ENCODE measurements at regions not wholly inside any gene's neighbourhood (a gene's known extent, or its start where the extent isn't known, plus 50 kb on each side); places are given as distances from the start of the nearest gene placed in this dataset.
A peak's percentile ranks its signal among the peaks of the same experiment; 100 is the strongest.

GRCh38 chr3:132239587-132239986 lies 77.6 kb upstream of the ACP3 start:
- no peak for TF ChIP-seq CTCF (conservative IDR thresholded peaks at IDR 0.05; ENCODE audit: low read depth, low read length)
- DNase-seq (ENCODE audit: low read depth) = no peak
- H3K4me3 ChIP-seq (ENCODE audit: low read depth, low read length) = no peak overlapping the region

- no peak for TF ChIP-seq CTCF (conservative IDR thresholded peaks at IDR 0.05; ENCODE audit: low read depth, low read length)
- no peak overlapping the region for H3K4me3 ChIP-seq (ENCODE audit: low read depth, low read length)
- DNase-seq (ENCODE audit: low read depth) = no peak
Observed at GRCh38 chr3:132241776-132242514, 75.3 kb upstream of the ACP3 start.

- DNase-seq (ENCODE audit: low read depth) = no peak
- TF ChIP-seq CTCF (conservative IDR thresholded peaks at IDR 0.05; ENCODE audit: low read depth, low read length) = no peak
- H3K4me3 ChIP-seq (ENCODE audit: low read depth, low read length) = no peak overlapping the region
Observed at GRCh38 chr3:132242790-132243189, 74.4 kb upstream of the ACP3 start.

- TF ChIP-seq CTCF (conservative IDR thresholded peaks at IDR 0.05; ENCODE audit: low read depth, low read length) = no peak
- DNase-seq (ENCODE audit: low read depth) = peak; percentile 37
- no peak overlapping the region for H3K4me3 ChIP-seq (ENCODE audit: low read depth, low read length)
Observed at GRCh38 chr3:132245552-132246142, 71.6 kb upstream of the ACP3 start.

- no peak for DNase-seq (ENCODE audit: low read depth)
- TF ChIP-seq CTCF (conservative IDR thresholded peaks at IDR 0.05; ENCODE audit: low read depth, low read length) = no peak
- no peak overlapping the region for H3K4me3 ChIP-seq (ENCODE audit: low read depth, low read length)
Observed at GRCh38 chr3:132246212-132246611, 71.0 kb upstream of the ACP3 start.

- DNase-seq (ENCODE audit: low read depth) = no peak
- H3K4me3 ChIP-seq (ENCODE audit: low read depth, low read length) = no peak overlapping the region
- no peak for TF ChIP-seq CTCF (conservative IDR thresholded peaks at IDR 0.05; ENCODE audit: low read depth, low read length)
Observed at GRCh38 chr3:132247211-132247610, 70.0 kb upstream of the ACP3 start.

- H3K4me3 ChIP-seq (ENCODE audit: low read depth, low read length) = no peak overlapping the region
- no peak for DNase-seq (ENCODE audit: low read depth)
- no peak for TF ChIP-seq CTCF (conservative IDR thresholded peaks at IDR 0.05; ENCODE audit: low read depth, low read length)
Observed at GRCh38 chr3:132248490-132248889, 68.7 kb upstream of the ACP3 start.
